Parathyroid adenoma (tissue), 2 donors: ENCODE measurements at regions not wholly inside any gene's neighbourhood (a gene's known extent, or its start where the extent isn't known, plus 50 kb on each side); places are given as distances from the start of the nearest gene placed in this dataset.

Experiments used
- H2AFZ ChIP-seq: fragments of 300-600 bp; sonication (generic); one replicate; pipeline ENCODE4 v1.7.0; 2017; ENCODE audit warnings: antibody characterized with exemption, mild to moderate bottlenecking
- H3K27ac ChIP-seq: fragments of 300-600 bp; sonication (generic); one replicate; pipeline ENCODE4 v1.7.0; 2017
- H3K27me3 ChIP-seq: fragments of 300-600 bp; sonication (generic); one replicate; pipeline ENCODE4 v1.7.0; 2017; ENCODE audit warnings: low read length; ENCODE audit not compliant: control insufficient read depth, insufficient read depth
- H3K36me3 ChIP-seq: fragments of 300-600 bp; sonication (generic); one replicate; pipeline ENCODE4 v1.7.0; 2017; ENCODE audit warnings: low read length; ENCODE audit not compliant: control insufficient read depth, insufficient read depth
- H3K4me1 ChIP-seq: fragments of 300-600 bp; sonication (generic); one replicate; pipeline ENCODE4 v1.7.0; 2017; ENCODE audit warnings: control low read depth
- H3K4me2 ChIP-seq: fragments of 300-600 bp; sonication (generic); one replicate; pipeline ENCODE4 v1.7.0; 2017; ENCODE audit warnings: low read length
- H3K4me3 ChIP-seq: fragments of 300-600 bp; sonication (generic); one replicate; pipeline ENCODE4 v1.7.0; 2017; ENCODE audit warnings: low read depth, low read length
- H3K79me2 ChIP-seq: fragments of 300-600 bp; sonication (generic); one replicate; pipeline ENCODE4 v1.7.0; 2017; ENCODE audit warnings: control low read depth
- H3K9ac ChIP-seq: fragments of 300-600 bp; sonication (generic); one replicate; pipeline ENCODE4 v1.7.0; 2017; ENCODE audit warnings: mild to moderate bottlenecking
- H3K9me3 ChIP-seq: fragments of 300-600 bp; sonication (generic); one replicate; pipeline ENCODE4 v1.7.0; 2017; ENCODE audit warnings: low read length; ENCODE audit not compliant: control insufficient read depth
- CTCF ChIP-seq: fragments of 300-600 bp; sonication (generic); IDR thresholded peaks from one replicate; pipeline ENCODE4 v1.7.0; 2017; ENCODE audit warnings: antibody characterized with exemption, mild to moderate bottlenecking
- donor health status: primary hyperparathyroidism.

- no peak overlapping the region for H2AFZ ChIP-seq
- no peaks in the 10 kb centered on the region for H3K79me2 ChIP-seq
- H3K4me3 ChIP-seq, result no peak overlapping the region
- H3K9ac ChIP-seq, result no peak overlapping the region
- no peak for TF ChIP-seq CTCF
- no peaks in the 10 kb centered on the region for H3K9me3 ChIP-seq
- H3K36me3 ChIP-seq, result no peaks in the 10 kb centered on the region
- no peak overlapping the region for H3K27ac ChIP-seq
- no peaks in the 10 kb centered on the region for H3K27me3 ChIP-seq
- no peak overlapping the region for H3K4me2 ChIP-seq
- H3K4me1 ChIP-seq, result no peaks in the 10 kb centered on the region
Observed at GRCh38 chr5:167167191-167167795, 1124.2 kb upstream of the WWC1 start.

GRCh38 chr5:167168971-167169370 lies 1122.5 kb upstream of the WWC1 start:
- H3K9ac ChIP-seq, result no peak overlapping the region
- TF ChIP-seq CTCF, result no peak
- no peak overlapping the region for H3K4me2 ChIP-seq
- no peaks in the 10 kb centered on the region for H3K36me3 ChIP-seq
- H3K27ac ChIP-seq, result no peak overlapping the region
- no peaks in the 10 kb centered on the region for H3K9me3 ChIP-seq
- H2AFZ ChIP-seq, result no peak overlapping the region
- no peaks in the 10 kb centered on the region for H3K27me3 ChIP-seq
- no peaks in the 10 kb centered on the region for H3K79me2 ChIP-seq
- H3K4me3 ChIP-seq, result no peak overlapping the region
- no peaks in the 10 kb centered on the region for H3K4me1 ChIP-seq

GRCh38 chr5:167171056-167171455 lies 1120.4 kb upstream of the WWC1 start:
- H3K27me3 ChIP-seq, result no peaks in the 10 kb centered on the region
- no peak for TF ChIP-seq CTCF

GRCh38 chr5:167177736-167178135 lies 1113.7 kb upstream of the WWC1 start:
- no peak overlapping the region for H2AFZ ChIP-seq
- H3K79me2 ChIP-seq, result no peaks in the 10 kb centered on the region
- no peak overlapping the region for H3K4me2 ChIP-seq

More at GRCh38 chr5:167171056-167171455, 1120.4 kb upstream of the WWC1 start:
- H2AFZ ChIP-seq, result no peak overlapping the region
- H3K79me2 ChIP-seq, result no peaks in the 10 kb centered on the region
- no peaks in the 10 kb centered on the region for H3K9me3 ChIP-seq
- no peak overlapping the region for H3K27ac ChIP-seq
- H3K4me1 ChIP-seq, result no peaks in the 10 kb centered on the region
- no peak overlapping the region for H3K4me2 ChIP-seq
- H3K4me3 ChIP-seq, result no peak overlapping the region
- no peaks in the 10 kb centered on the region for H3K36me3 ChIP-seq
- no peak overlapping the region for H3K9ac ChIP-seq

More at GRCh38 chr5:167177736-167178135, 1113.7 kb upstream of the WWC1 start:
- no peaks in the 10 kb centered on the region for H3K36me3 ChIP-seq
- TF ChIP-seq CTCF, result no peak
- no peak overlapping the region for H3K4me3 ChIP-seq
- no peak overlapping the region for H3K9ac ChIP-seq
- H3K27ac ChIP-seq, result no peak overlapping the region
- H3K4me1 ChIP-seq, result no peaks in the 10 kb centered on the region
- no peaks in the 10 kb centered on the region for H3K9me3 ChIP-seq
- no peaks in the 10 kb centered on the region for H3K27me3 ChIP-seq
